Karpas-422 (cell line): ENCODE measurements at regions not wholly inside any gene's neighbourhood (a gene's known extent, or its start where the extent isn't known, plus 50 kb on each side); places are given as distances from the start of the nearest gene placed in this dataset.

Experiments
- DNase-seq: peaks from one replicate; pipeline ENCODE4 v3.0.0-alpha.2; 2015
- H2AFZ ChIP-seq: fragments of 200-600 bp; sonication (generic); 2 replicates; pipeline ENCODE4 v1.6.1; 2014; ENCODE audit warnings: antibody characterized with exemption, low read length, mixed read lengths
- H3K27ac ChIP-seq: fragments of 200-600 bp; sonication (generic); 2 replicates; pipeline ENCODE4 v1.5.1; 2014; ENCODE audit warnings: mild to moderate bottlenecking, low read length, moderate library complexity
- H3K27me3 ChIP-seq: fragments of 200-600 bp; sonication (generic); 2 replicates; pipeline ENCODE4 v1.6.1; 2014; ENCODE audit warnings: low read length, mixed read lengths
- H3K36me3 ChIP-seq: fragments of 200-600 bp; sonication (generic); 2 replicates; pipeline ENCODE4 v1.6.1; 2014; ENCODE audit warnings: low read length, mixed read lengths; ENCODE audit not compliant: insufficient read depth
- H3K4me1 ChIP-seq: fragments of 200-600 bp; sonication (generic); 2 replicates; pipeline ENCODE4 v1.6.1; 2014; ENCODE audit warnings: mild to moderate bottlenecking, low read length, mixed read lengths
- H3K4me2 ChIP-seq: fragments of 200-600 bp; sonication (generic); 2 replicates; pipeline ENCODE4 v1.6.1; 2014; ENCODE audit warnings: low read length, low read depth, mild to moderate bottlenecking; ENCODE audit not compliant: poor library complexity, severe bottlenecking
- H3K4me3 ChIP-seq: fragments of 200-600 bp; sonication (generic); 2 replicates; pipeline ENCODE4 v1.5.1; 2014; ENCODE audit warnings: mild to moderate bottlenecking, antibody characterized with exemption, low read length, mixed read lengths
- H3K79me2 ChIP-seq: fragments of 200-600 bp; sonication (generic); 2 replicates; pipeline ENCODE4 v1.6.1; 2014; ENCODE audit warnings: mild to moderate bottlenecking, low read length, mixed read lengths
- H3K9ac ChIP-seq: fragments of 200-600 bp; sonication (generic); 2 replicates; pipeline ENCODE4 v1.6.0; 2014; ENCODE audit warnings: low read length
- H3K9me2 ChIP-seq: fragments of 200-600 bp; sonication (generic), shearing (Covaris generic); replicated peaks from 2 replicates; pipeline ENCODE4 v1.6.0; 2014; ENCODE audit warnings: mild to moderate bottlenecking, low read length, moderate library complexity; ENCODE audit not compliant: insufficient read depth
- H3K9me3 ChIP-seq: fragments of 300-700, 200-600 bp; sonication (generic); 2 replicates; pipeline ENCODE4 v1.6.1; 2014; ENCODE audit warnings: low read length, mixed read lengths
- H4K20me1 ChIP-seq: fragments of 200-600 bp; sonication (generic); 2 replicates; pipeline ENCODE4 v1.6.1; 2014; ENCODE audit warnings: mild to moderate bottlenecking, antibody characterized with exemption, low read length, low read depth; ENCODE audit not compliant: insufficient read depth

GRCh38 chr6:15773806-15774410 is 111.1 kb upstream of the DTNBP1 start:
- Histone ChIP-seq H3K36me3 (no peaks in the 10 kb centered on the region), H3K4me1 (no peaks in the 10 kb centered on the region), H4K20me1 (no peaks in the 10 kb centered on the region), H3K9me3 (no peaks in the 10 kb centered on the region), H3K4me2 (no peak overlapping the region), H3K9ac (no peak overlapping the region), H3K27me3 (no peaks in the 10 kb centered on the region), H3K4me3 (no peak overlapping the region), H2AFZ (no peak overlapping the region), H3K27ac (no peak overlapping the region), H3K9me2 (no peaks in the 10 kb centered on the region), H3K79me2 (no peaks in the 10 kb centered on the region)
- DNase-seq = no peak

- Histone ChIP-seq H4K20me1 (no peaks in the 10 kb centered on the region), H3K79me2 (no peaks in the 10 kb centered on the region), H3K36me3 (no peaks in the 10 kb centered on the region), H3K27ac (no peak overlapping the region), H3K4me2 (no peak overlapping the region), H3K9me3 (no peaks in the 10 kb centered on the region), H3K27me3 (no peaks in the 10 kb centered on the region), H3K9ac (no peak overlapping the region), H3K4me3 (no peak overlapping the region), H3K9me2 (no peaks in the 10 kb centered on the region), H2AFZ (no peak overlapping the region), H3K4me1 (no peaks in the 10 kb centered on the region)
- DNase-seq = no peak
Observed at GRCh38 chr6:15770347-15771143, 107.7 kb upstream of the DTNBP1 start.

- Histone ChIP-seq H3K27me3 (no peaks in the 10 kb centered on the region), H3K9me3 (no peaks in the 10 kb centered on the region), H3K4me2 (no peak overlapping the region), H3K4me1 (no peaks in the 10 kb centered on the region), H3K4me3 (no peak overlapping the region), H2AFZ (no peak overlapping the region), H3K27ac (no peak overlapping the region), H3K9me2 (no peaks in the 10 kb centered on the region), H3K9ac (no peak overlapping the region), H4K20me1 (no peaks in the 10 kb centered on the region), H3K79me2 (no peaks in the 10 kb centered on the region), H3K36me3 (no peaks in the 10 kb centered on the region)
- no peak for DNase-seq
Observed at GRCh38 chr6:15769511-15770018, 106.7 kb upstream of the DTNBP1 start.

GRCh38 chr6:15768999-15769398 is 106.2 kb upstream of the DTNBP1 start:
- no peaks in the 10 kb centered on the region for H3K27me3 ChIP-seq
- H3K4me1 ChIP-seq = no peaks in the 10 kb centered on the region
- no peak overlapping the region for H3K4me3 ChIP-seq
- H3K9me3 ChIP-seq = no peaks in the 10 kb centered on the region
- no peak overlapping the region for H3K4me2 ChIP-seq
- no peak for DNase-seq
- H3K27ac ChIP-seq = no peak overlapping the region
- no peaks in the 10 kb centered on the region for H4K20me1 ChIP-seq
- no peaks in the 10 kb centered on the region for H3K36me3 ChIP-seq
- H3K9me2 ChIP-seq = no peaks in the 10 kb centered on the region
- no peak overlapping the region for H3K9ac ChIP-seq
- H3K79me2 ChIP-seq = no peaks in the 10 kb centered on the region
- H2AFZ ChIP-seq = no peak overlapping the region

GRCh38 chr6:15763837-15764236 is 101.0 kb upstream of the DTNBP1 start:
- H3K9me2 ChIP-seq = no peaks in the 10 kb centered on the region
- no peaks in the 10 kb centered on the region for H4K20me1 ChIP-seq
- H3K4me3 ChIP-seq = no peak overlapping the region
- no peaks in the 10 kb centered on the region for H3K9me3 ChIP-seq
- no peak overlapping the region for H2AFZ ChIP-seq
- H3K4me1 ChIP-seq = no peaks in the 10 kb centered on the region
- no peak for DNase-seq
- H3K9ac ChIP-seq = no peak overlapping the region
- H3K27me3 ChIP-seq = no peaks in the 10 kb centered on the region
- H3K36me3 ChIP-seq = no peaks in the 10 kb centered on the region
- H3K27ac ChIP-seq = no peak overlapping the region
- no peak overlapping the region for H3K4me2 ChIP-seq
- no peaks in the 10 kb centered on the region for H3K79me2 ChIP-seq

GRCh38 chr6:15763364-15763763 is 100.5 kb upstream of the DTNBP1 start:
- Histone ChIP-seq H3K9me3 (no peaks in the 10 kb centered on the region), H3K27me3 (no peaks in the 10 kb centered on the region), H3K36me3 (no peaks in the 10 kb centered on the region), H4K20me1 (no peaks in the 10 kb centered on the region), H2AFZ (no peak overlapping the region), H3K9ac (no peak overlapping the region), H3K4me1 (no peaks in the 10 kb centered on the region), H3K27ac (no peak overlapping the region), H3K4me2 (no peak overlapping the region), H3K4me3 (no peak overlapping the region), H3K79me2 (no peaks in the 10 kb centered on the region), H3K9me2 (no peaks in the 10 kb centered on the region)
- peak; percentile 22 for DNase-seq

- H3K9me2 ChIP-seq = no peaks in the 10 kb centered on the region
- H3K36me3 ChIP-seq = no peaks in the 10 kb centered on the region
- no peaks in the 10 kb centered on the region for H3K4me1 ChIP-seq
- H3K9ac ChIP-seq = no peak overlapping the region
- H3K27ac ChIP-seq = no peak overlapping the region
- no peaks in the 10 kb centered on the region for H3K9me3 ChIP-seq
- peak; percentile 20 for DNase-seq
- H4K20me1 ChIP-seq = no peaks in the 10 kb centered on the region
- no peak overlapping the region for H2AFZ ChIP-seq
- no peak overlapping the region for H3K4me3 ChIP-seq
- no peak overlapping the region for H3K4me2 ChIP-seq
- H3K79me2 ChIP-seq = no peaks in the 10 kb centered on the region
- no peaks in the 10 kb centered on the region for H3K27me3 ChIP-seq
Observed at GRCh38 chr6:15761045-15761502, 98.2 kb upstream of the DTNBP1 start.

- H3K79me2 ChIP-seq = no peaks in the 10 kb centered on the region
- no peaks in the 10 kb centered on the region for H3K27me3 ChIP-seq
- H3K9ac ChIP-seq = no peak overlapping the region
- H3K9me3 ChIP-seq = no peaks in the 10 kb centered on the region
- H4K20me1 ChIP-seq = no peaks in the 10 kb centered on the region
- H2AFZ ChIP-seq = no peak overlapping the region
- no peak overlapping the region for H3K4me2 ChIP-seq
- H3K4me1 ChIP-seq = no peaks in the 10 kb centered on the region
- no peak overlapping the region for H3K4me3 ChIP-seq
- no peaks in the 10 kb centered on the region for H3K36me3 ChIP-seq
- no peak overlapping the region for H3K27ac ChIP-seq
- no peak for DNase-seq
- no peaks in the 10 kb centered on the region for H3K9me2 ChIP-seq
Observed at GRCh38 chr6:15758631-15759215, 95.9 kb upstream of the DTNBP1 start.
